HepG2 (cell line): ENCODE measurements at regions not wholly inside any gene's neighbourhood (a gene's known extent, or its start where the extent isn't known, plus 50 kb on each side); places are given as distances from the start of the nearest gene placed in this dataset.

ENCODE experiments used
- ATAC-seq: fragments of 200-7000 bp; cut with Tn5 transposase; 3 replicates; pipeline ENCODE4 v1.9.1; 2020; ENCODE audit warnings: mild to moderate bottlenecking, moderate library complexity
- BruUV-seq: library from RNA; stranded (reverse); fragments of 400-500 nt; replicated peaks from 2 replicates; lab custom pipeline; 2021; lab: Mats Ljungman, UMichigan
- CTCF ChIA-PET: fragments of 300-600 bp; formaldehyde crosslinking; extraction: SDS; loops from one replicate; lab custom pipeline; 2021; ENCODE audit warnings: low total read pairs, inconsistent platforms, low intra/inter-chr PET ratio; lab: Yijun Ruan, JAX
- POLR2A ChIA-PET: fragments of 350-600 bp; sonication (Branson Sonifier 250); formaldehyde crosslinking; loops from one replicate; lab custom pipeline; 2020; ENCODE audit warnings: antibody characterized with exemption, inconsistent platforms; lab: Yijun Ruan, JAX
- DNase-seq: peaks from one replicate; pipeline ENCODE4 v3.0.0-alpha.2; 2015; ENCODE audit warnings: low spot score
- FAIRE-seq: peaks from 3 replicates; lab custom pipeline; 2011; peaks lifted over from hg19 to GRCh38; lab: Jason Lieb, UNC
- H2AFZ ChIP-seq: one replicate; pipeline ENCODE4 v1.6.1; 2011; ENCODE audit warnings: low read length, inconsistent platforms
- H3K27ac ChIP-seq: fragments of 300-600 bp; 3 replicates; pipeline ENCODE4 v1.8.0; 2011; ENCODE audit warnings: mixed run types, mild to moderate bottlenecking, mixed read lengths, low read length, inconsistent platforms; ENCODE audit not compliant: insufficient read depth; ENCODE audit errors: extremely low read length
- H3K27me3 ChIP-seq, 2 experiments: fragments of 200-600 bp in 1 of 2; 2 replicates in 1 of 2; 3 replicates in 1 of 2; pipeline versions ENCODE4 v1.6.0 to v1.8.0; 2011; ENCODE audit warnings: low read length in 2 of 2, mild to moderate bottlenecking in 2 of 2, moderate library complexity in 2 of 2, inconsistent platforms in 1 of 2; ENCODE audit not compliant: insufficient read depth in 2 of 2, control insufficient read depth in 1 of 2
- H3K36me3 ChIP-seq, 2 experiments: fragments of 200-600 bp in 1 of 2; replicated peaks in 1 of 2; 2 replicates in 1 of 2; 3 replicates in 1 of 2; pipeline versions ENCODE4 v1.5.1 to v1.8.0; 2011; ENCODE audit warnings: low read length in 2 of 2, inconsistent platforms in 1 of 2; ENCODE audit not compliant: insufficient read depth in 2 of 2, control insufficient read depth in 1 of 2
- H3K4me1 ChIP-seq: 2 replicates; pipeline ENCODE4 v1.5.1; 2012; ENCODE audit warnings: low read length, inconsistent platforms; ENCODE audit not compliant: insufficient read depth
- H3K4me2 ChIP-seq: 2 replicates; pipeline ENCODE4 v1.6.0; 2011; ENCODE audit warnings: low read depth, low read length, inconsistent platforms
- H3K4me3 ChIP-seq, 3 experiments: fragments of 200-600 bp in 1 of 3; sonication (generic), shearing (Covaris generic) in 1 of 3; replicated peaks in 1 of 3; 2 replicates each; pipeline ENCODE4 v1.5.1; 2011 to 2016; ENCODE audit warnings: low read length in 3 of 3, inconsistent platforms in 2 of 3, low read depth in 2 of 3, mild to moderate bottlenecking in 2 of 3, control low read depth in 1 of 3, mixed read lengths in 1 of 3; ENCODE audit not compliant: insufficient read depth in 1 of 3
- H3K79me2 ChIP-seq: one replicate; pipeline ENCODE4 v1.6.1; 2011; ENCODE audit warnings: low read length, inconsistent platforms; ENCODE audit not compliant: insufficient read depth
- H3K9ac ChIP-seq: 2 replicates; pipeline ENCODE4 v1.6.0; 2011; ENCODE audit warnings: mild to moderate bottlenecking, low read depth, low read length, inconsistent platforms; ENCODE audit not compliant: insufficient read depth
- H3K9me3 ChIP-seq: 2 replicates; pipeline ENCODE4 v1.5.1; 2012; ENCODE audit warnings: mild to moderate bottlenecking, low read length
- H4K20me1 ChIP-seq: 2 replicates; pipeline ENCODE4 v1.6.0; 2011; ENCODE audit warnings: inconsistent platforms, mild to moderate bottlenecking, low read length, moderate library complexity; ENCODE audit not compliant: insufficient read depth
- CENPT ChIP-seq: sonication (generic); formaldehyde crosslinking; IDR thresholded peaks from 2 replicates; pipeline ENCODE4 v1.8.0; 2022; ENCODE audit warnings: low read depth, mild to moderate bottlenecking, moderate library complexity, missing genetic modification reagents
- ZEB1 ChIP-seq: IDR thresholded peaks from 2 replicates; pipeline ENCODE4 v1.6.1; 2012; ENCODE audit warnings: mild to moderate bottlenecking, low read depth, inconsistent platforms; ENCODE audit not compliant: insufficient replicate concordance
- ZNF138 ChIP-seq: sonication (generic); formaldehyde crosslinking; IDR thresholded peaks from 2 replicates; pipeline ENCODE4 v1.5.0; 2020; ENCODE audit warnings: mild to moderate bottlenecking, low read depth, missing genetic modification reagents
- WGBS: methylation state at CpG from one replicate; pipeline ENCODE4 v1.1.6; 2017; ENCODE audit warnings: low lambda C conversion rate; 5-methylcytosine and 5-hydroxymethylcytosine counted together
- in situ Hi-C: cut with HindIII; loops from 2 replicates; pipeline ENCODE4 v1.10.0; 2017; ENCODE audit warnings: low pct_unique_long_range_greater_than_20kb; ENCODE audit not compliant: extremely low pct_ligation_motif_present
- intact Hi-C: fragments of 100-400 bp; cut with micrococcal nuclease; formaldehyde crosslinking; loops from one replicate; pipeline ENCODE4 v1.10.0; 2022; ENCODE audit not compliant: unreplicated experiment
- TF ChIP-seq, protein P1 (sequence below): IDR thresholded peaks from 2 replicates; pipeline ENCODE4 v1.6.1; 2012; ENCODE audit warnings: low read length, improper control_type of control experiment
- TF ChIP-seq, protein P2 (sequence below): sonication (generic); formaldehyde crosslinking; conservative IDR thresholded peaks from 2 replicates; pipeline ENCODE4 v1.4.0; 2020; ENCODE audit warnings: missing genetic modification reagents
- TF ChIP-seq, protein P3 (sequence below): sonication (generic); formaldehyde crosslinking; IDR thresholded peaks from 2 replicates; pipeline ENCODE4 v1.8.0; 2022; ENCODE audit warnings: mild to moderate bottlenecking, missing genetic modification reagents, moderate library complexity
- TF ChIP-seq, protein P4 (sequence below): fragments of 450-650 bp; IDR thresholded peaks from 2 replicates; pipeline ENCODE4 v1.6.1; 2017; ENCODE audit warnings: mild to moderate bottlenecking
- TF ChIP-seq, protein P5 (sequence below): sonication (generic); formaldehyde crosslinking; conservative IDR thresholded peaks from 2 replicates; pipeline ENCODE4 v1.4.0; 2020; ENCODE audit warnings: missing genetic modification reagents

DNA sequence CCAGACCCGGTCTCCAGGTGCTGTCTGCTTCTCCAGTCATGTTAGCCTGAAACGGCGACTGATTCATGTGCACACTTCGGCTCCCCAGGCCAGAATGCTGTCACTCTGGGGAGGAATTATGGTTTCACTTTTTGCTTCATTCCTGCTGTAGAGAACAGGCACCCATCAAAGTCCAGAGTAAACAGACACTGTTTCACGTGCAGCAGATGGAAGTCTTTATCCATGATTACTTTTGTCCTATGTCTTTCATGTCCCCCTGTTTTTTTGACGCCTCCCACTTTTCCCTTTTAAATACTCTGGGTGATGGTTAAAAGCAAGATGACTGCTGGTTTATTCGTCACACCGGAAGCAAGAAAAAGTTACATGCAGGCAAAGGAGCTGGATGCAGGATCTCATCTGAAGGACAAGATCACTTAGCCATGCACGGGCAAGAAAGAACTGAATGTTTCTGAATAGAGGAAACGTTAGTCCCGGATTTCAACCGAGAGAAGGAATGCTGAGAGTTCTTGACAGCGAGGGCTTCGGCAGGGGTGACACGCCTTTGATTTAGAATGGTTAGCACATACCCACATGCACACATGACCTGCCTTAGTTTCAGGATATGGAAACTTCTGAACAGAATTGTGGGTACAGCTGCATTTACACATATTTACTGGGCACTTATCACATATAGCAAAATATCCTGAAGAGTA is 250.0 kb upstream of the KLF6 start (continued):
- TF ChIP-seq ZEB1: no peak
- TF ChIP-seq, protein P1, sequence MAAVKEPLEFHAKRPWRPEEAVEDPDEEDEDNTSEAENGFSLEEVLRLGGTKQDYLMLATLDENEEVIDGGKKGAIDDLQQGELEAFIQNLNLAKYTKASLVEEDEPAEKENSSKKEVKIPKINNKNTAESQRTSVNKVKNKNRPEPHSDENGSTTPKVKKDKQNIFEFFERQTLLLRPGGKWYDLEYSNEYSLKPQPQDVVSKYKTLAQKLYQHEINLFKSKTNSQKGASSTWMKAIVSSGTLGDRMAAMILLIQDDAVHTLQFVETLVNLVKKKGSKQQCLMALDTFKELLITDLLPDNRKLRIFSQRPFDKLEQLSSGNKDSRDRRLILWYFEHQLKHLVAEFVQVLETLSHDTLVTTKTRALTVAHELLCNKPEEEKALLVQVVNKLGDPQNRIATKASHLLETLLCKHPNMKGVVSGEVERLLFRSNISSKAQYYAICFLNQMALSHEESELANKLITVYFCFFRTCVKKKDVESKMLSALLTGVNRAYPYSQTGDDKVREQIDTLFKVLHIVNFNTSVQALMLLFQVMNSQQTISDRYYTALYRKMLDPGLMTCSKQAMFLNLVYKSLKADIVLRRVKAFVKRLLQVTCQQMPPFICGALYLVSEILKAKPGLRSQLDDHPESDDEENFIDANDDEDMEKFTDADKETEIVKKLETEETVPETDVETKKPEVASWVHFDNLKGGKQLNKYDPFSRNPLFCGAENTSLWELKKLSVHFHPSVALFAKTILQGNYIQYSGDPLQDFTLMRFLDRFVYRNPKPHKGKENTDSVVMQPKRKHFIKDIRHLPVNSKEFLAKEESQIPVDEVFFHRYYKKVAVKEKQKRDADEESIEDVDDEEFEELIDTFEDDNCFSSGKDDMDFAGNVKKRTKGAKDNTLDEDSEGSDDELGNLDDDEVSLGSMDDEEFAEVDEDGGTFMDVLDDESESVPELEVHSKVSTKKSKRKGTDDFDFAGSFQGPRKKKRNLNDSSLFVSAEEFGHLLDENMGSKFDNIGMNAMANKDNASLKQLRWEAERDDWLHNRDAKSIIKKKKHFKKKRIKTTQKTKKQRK: no peak
- TF ChIP-seq ZNF138 (CRISPR knock-in tag): no peak
- TF ChIP-seq, protein P2, sequence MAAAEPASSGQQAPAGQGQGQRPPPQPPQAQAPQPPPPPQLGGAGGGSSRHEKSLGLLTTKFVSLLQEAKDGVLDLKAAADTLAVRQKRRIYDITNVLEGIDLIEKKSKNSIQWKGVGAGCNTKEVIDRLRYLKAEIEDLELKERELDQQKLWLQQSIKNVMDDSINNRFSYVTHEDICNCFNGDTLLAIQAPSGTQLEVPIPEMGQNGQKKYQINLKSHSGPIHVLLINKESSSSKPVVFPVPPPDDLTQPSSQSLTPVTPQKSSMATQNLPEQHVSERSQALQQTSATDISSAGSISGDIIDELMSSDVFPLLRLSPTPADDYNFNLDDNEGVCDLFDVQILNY (CRISPR knock-in tag): no peak

DNA sequence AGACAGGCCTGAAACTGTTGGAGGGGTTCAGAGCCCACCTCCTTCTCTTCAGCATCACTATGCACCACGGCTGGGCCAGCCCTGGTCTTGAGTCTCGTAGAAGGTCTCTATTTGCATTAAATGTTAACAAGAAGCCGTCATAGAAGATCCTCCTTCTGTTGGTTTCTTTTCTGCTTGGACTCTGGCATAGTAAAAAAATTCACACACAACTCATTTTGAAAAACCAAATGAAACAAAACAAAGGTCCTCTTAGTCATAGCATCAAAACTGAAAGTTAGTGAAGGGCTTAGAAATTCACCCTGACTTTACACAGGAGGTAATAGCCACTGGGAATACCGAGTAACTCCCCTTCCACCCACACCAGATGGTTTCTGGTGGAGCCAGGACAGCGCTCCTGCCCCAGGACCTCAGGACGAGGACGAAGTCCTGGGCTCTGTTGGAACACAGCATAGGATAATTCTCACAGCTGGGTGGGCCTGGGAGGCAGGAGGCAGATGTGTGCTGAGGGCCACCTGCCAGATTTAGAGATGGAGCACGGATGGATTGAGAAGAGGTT is 248.4 kb upstream of the KLF6 start:
- CTCF ChIA-PET: no interaction called here
- Histone ChIP-seq H3K27ac (no peak overlapping the region), H3K36me3 (no peaks in the 10 kb centered on the region), H3K9me3 (no peaks in the 10 kb centered on the region), H3K79me2 (no peaks in the 10 kb centered on the region), H3K4me3 (no peak overlapping the region), H3K4me1 (no peaks in the 10 kb centered on the region), H3K27me3 (peaks cover 0 to 6% of the 10 kb centered on the region in 2 experiments; a peak in 1 of 5 replicates), H4K20me1 (no peaks in the 10 kb centered on the region), H3K4me2 (no peak overlapping the region), H2AFZ (no peak overlapping the region), H3K9ac (no peak overlapping the region)
- ATAC-seq: no peak
- WGBS: 27% methylated on average over 8 of the region's 8 CpGs
- no TSS peak for BruUV-seq
- POLR2A ChIA-PET: no interaction called here
- DNase-seq: no peak
- in situ Hi-C loops (no loop called here), intact Hi-C loops (no loop called here)
- FAIRE-seq: no peak
- TF ChIP-seq CENPT (CRISPR knock-in tag): no peak
- TF ChIP-seq, protein P3, sequence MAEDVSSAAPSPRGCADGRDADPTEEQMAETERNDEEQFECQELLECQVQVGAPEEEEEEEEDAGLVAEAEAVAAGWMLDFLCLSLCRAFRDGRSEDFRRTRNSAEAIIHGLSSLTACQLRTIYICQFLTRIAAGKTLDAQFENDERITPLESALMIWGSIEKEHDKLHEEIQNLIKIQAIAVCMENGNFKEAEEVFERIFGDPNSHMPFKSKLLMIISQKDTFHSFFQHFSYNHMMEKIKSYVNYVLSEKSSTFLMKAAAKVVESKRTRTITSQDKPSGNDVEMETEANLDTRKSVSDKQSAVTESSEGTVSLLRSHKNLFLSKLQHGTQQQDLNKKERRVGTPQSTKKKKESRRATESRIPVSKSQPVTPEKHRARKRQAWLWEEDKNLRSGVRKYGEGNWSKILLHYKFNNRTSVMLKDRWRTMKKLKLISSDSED (CRISPR knock-in tag): no peak
- TF ChIP-seq, protein P4, sequence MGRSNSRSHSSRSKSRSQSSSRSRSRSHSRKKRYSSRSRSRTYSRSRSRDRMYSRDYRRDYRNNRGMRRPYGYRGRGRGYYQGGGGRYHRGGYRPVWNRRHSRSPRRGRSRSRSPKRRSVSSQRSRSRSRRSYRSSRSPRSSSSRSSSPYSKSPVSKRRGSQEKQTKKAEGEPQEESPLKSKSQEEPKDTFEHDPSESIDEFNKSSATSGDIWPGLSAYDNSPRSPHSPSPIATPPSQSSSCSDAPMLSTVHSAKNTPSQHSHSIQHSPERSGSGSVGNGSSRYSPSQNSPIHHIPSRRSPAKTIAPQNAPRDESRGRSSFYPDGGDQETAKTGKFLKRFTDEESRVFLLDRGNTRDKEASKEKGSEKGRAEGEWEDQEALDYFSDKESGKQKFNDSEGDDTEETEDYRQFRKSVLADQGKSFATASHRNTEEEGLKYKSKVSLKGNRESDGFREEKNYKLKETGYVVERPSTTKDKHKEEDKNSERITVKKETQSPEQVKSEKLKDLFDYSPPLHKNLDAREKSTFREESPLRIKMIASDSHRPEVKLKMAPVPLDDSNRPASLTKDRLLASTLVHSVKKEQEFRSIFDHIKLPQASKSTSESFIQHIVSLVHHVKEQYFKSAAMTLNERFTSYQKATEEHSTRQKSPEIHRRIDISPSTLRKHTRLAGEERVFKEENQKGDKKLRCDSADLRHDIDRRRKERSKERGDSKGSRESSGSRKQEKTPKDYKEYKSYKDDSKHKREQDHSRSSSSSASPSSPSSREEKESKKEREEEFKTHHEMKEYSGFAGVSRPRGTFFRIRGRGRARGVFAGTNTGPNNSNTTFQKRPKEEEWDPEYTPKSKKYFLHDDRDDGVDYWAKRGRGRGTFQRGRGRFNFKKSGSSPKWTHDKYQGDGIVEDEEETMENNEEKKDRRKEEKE: no peak
- TF ChIP-seq, protein P5, sequence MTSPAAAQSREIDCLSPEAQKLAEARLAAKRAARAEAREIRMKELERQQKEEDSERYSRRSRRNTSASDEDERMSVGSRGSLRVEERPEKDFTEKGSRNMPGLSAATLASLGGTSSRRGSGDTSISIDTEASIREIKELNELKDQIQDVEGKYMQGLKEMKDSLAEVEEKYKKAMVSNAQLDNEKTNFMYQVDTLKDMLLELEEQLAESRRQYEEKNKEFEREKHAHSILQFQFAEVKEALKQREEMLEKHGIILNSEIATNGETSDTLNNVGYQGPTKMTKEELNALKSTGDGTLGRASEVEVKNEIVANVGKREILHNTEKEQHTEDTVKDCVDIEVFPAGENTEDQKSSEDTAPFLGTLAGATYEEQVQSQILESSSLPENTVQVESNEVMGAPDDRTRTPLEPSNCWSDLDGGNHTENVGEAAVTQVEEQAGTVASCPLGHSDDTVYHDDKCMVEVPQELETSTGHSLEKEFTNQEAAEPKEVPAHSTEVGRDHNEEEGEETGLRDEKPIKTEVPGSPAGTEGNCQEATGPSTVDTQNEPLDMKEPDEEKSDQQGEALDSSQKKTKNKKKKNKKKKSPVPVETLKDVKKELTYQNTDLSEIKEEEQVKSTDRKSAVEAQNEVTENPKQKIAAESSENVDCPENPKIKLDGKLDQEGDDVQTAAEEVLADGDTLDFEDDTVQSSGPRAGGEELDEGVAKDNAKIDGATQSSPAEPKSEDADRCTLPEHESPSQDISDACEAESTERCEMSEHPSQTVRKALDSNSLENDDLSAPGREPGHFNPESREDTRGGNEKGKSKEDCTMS (CRISPR knock-in tag): no peak
